ENCODE measurements at regions not wholly inside any gene's neighbourhood (a gene's known extent, or its start where the extent isn't known, plus 50 kb on each side); places are given as distances from the start of the nearest gene placed in this dataset.

DNA sequence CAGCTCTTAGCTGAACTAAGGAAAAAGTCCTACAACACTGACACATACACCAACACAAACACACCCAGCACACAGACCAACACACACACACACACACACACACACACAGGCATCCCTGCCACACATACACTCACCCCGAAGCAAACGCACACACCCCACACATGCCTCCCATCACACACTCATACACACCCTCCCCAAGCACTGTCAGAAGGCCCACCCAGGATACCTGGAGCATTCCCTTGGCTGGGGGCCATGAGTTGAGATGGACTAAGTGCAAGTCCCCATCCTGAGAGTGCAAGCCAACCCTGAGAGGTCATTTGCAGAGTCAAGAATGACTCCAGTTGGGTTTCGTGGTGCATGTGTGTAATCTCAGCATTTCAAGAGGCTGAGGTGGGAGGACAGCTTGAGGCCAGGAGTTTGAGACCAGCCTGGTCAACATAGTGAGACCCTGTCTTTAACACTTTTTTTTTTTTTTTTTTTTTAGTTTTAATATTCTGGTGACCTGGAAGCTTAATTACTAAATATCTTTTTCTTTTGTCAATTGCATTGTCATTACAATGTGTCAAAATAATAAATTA lies 117.3 kb downstream of the RHOU start:
- 94% methylated on average over 3 of the region's 3 CpGs for WGBS (ENCODE audit: insufficient coverage, low coverage, low lambda C conversion rate, missing lambda C conversion rate)
- DNase-seq: no peak
- Histone ChIP-seq H3K4me1 (peaks cover 0 to 18% (median 5%) of the 10 kb centered on the region in 4 donors), H3K27me3 (no peaks in the 10 kb centered on the region), H3K27ac (no peak overlapping the region), H3K4me3 (no peak overlapping the region), H3K36me3 (no peaks in the 10 kb centered on the region), H3K9me3 (no peaks in the 10 kb centered on the region)
- intact Hi-C loops (cut with DNase I): no loop called here
- no peak for ATAC-seq
- TF ChIP-seq, protein P1, sequence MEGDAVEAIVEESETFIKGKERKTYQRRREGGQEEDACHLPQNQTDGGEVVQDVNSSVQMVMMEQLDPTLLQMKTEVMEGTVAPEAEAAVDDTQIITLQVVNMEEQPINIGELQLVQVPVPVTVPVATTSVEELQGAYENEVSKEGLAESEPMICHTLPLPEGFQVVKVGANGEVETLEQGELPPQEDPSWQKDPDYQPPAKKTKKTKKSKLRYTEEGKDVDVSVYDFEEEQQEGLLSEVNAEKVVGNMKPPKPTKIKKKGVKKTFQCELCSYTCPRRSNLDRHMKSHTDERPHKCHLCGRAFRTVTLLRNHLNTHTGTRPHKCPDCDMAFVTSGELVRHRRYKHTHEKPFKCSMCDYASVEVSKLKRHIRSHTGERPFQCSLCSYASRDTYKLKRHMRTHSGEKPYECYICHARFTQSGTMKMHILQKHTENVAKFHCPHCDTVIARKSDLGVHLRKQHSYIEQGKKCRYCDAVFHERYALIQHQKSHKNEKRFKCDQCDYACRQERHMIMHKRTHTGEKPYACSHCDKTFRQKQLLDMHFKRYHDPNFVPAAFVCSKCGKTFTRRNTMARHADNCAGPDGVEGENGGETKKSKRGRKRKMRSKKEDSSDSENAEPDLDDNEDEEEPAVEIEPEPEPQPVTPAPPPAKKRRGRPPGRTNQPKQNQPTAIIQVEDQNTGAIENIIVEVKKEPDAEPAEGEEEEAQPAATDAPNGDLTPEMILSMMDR (IDR thresholded peaks at IDR 0.05): no peak
- no peak for TF ChIP-seq POLR2A (IDR thresholded peaks at IDR 0.05)

DNA sequence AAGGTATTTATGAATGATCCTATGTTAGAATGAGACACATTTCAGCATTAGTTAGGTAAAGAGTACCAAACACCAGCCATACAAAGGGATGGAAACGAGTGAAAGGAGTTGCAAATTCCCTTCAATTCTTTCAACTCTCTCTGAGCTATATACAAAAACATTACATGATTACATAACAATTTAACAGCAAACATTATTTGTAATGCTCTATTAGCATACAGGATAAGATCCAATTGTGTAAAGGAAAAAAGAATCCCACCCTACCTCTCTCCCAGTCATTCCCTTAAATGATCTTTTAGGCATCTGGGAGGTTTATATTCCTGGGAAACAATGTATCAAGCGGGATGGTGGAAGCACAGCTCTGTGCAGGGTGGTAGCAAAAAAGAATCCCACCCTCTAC lies 117.9 kb downstream of the RHOU start:
- Histone ChIP-seq H3K36me3 (no peaks in the 10 kb centered on the region), H3K4me3 (no peak overlapping the region), H3K4me1 (peaks cover 0 to 18% (median 7%) of the 10 kb centered on the region in 4 donors), H3K9me3 (no peaks in the 10 kb centered on the region), H3K27ac (no peak overlapping the region), H3K27me3 (no peaks in the 10 kb centered on the region)
- DNase-seq (no peak), ATAC-seq (no peak)
- TF ChIP-seq POLR2A (IDR thresholded peaks at IDR 0.05): no peak
- TF ChIP-seq, protein P1 (IDR thresholded peaks at IDR 0.05): no peak
- intact Hi-C loops (cut with DNase I): no loop called here
- 83% methylated on average over 2 of the region's 2 CpGs for WGBS (ENCODE audit: insufficient coverage, low coverage, low lambda C conversion rate, missing lambda C conversion rate)

DNA sequence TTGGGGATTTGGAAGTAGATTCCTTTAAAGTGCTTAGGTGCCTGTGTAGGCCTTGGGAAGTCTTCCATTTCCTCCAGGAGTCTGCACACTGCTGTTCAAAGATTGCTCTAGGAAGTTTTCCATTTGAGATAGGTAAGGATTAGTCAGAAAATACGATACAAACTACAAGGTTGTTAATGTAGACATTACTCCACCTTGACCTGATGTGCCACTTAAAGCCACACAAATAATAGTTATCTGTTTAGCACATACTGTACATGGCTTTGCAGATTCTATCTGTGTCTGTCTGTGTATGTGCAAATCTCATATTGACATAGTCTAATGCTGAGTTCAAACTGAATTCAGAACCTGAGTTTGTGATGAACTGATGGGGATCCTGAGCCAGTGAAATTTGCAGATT lies 118.4 kb downstream of the RHOU start:
- Histone ChIP-seq H3K9me3 (no peaks in the 10 kb centered on the region), H3K27me3 (no peaks in the 10 kb centered on the region), H3K27ac (no peak overlapping the region), H3K4me1 (peaks cover 0 to 16% (median 7%) of the 10 kb centered on the region in 4 donors), H3K4me3 (no peak overlapping the region), H3K36me3 (no peaks in the 10 kb centered on the region)
- ATAC-seq (no peak), DNase-seq (no peak)
- intact Hi-C loops (cut with DNase I): no loop called here
- no peak for TF ChIP-seq POLR2A (IDR thresholded peaks at IDR 0.05)
- TF ChIP-seq, protein P1 (IDR thresholded peaks at IDR 0.05): no peak
- 83% methylated on average over 1 of the region's 1 CpG for whole genome bisulfite sequencing (ENCODE audit: insufficient coverage, low coverage, low lambda C conversion rate, missing lambda C conversion rate)

DNA sequence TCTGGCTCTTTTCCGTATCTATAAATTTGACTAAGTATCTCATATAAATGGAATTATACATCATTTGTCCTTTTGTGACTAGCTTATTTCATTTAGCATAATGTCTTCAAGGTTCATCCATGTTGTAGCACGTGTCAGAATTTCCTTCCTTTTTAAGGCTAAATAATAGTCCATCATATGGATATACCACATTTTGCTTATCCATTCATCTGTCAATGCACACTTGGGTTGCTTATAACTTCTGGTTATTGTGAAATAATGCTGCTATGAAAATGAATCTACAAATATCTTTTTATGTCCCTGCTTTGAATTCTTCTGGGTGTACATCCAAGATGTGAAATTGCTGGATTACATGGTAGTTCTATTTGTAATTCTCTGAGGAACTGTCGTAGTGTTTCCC lies 119.6 kb downstream of the RHOU start:
- ATAC-seq (no peak), DNase-seq (no peak)
- intact Hi-C loops (cut with DNase I): no loop called here
- TF ChIP-seq, protein P1 (IDR thresholded peaks at IDR 0.05): no peak
- TF ChIP-seq POLR2A (IDR thresholded peaks at IDR 0.05): no peak
- Histone ChIP-seq H3K27ac (no peak overlapping the region), H3K36me3 (no peaks in the 10 kb centered on the region), H3K4me3 (no peak overlapping the region), H3K9me3 (no peaks in the 10 kb centered on the region), H3K4me1 (peaks cover 0 to 7% (median 2%) of the 10 kb centered on the region in 4 donors), H3K27me3 (no peaks in the 10 kb centered on the region)
- 96% methylated on average over 3 of the region's 3 CpGs for WGBS (ENCODE audit: insufficient coverage, low coverage, low lambda C conversion rate, missing lambda C conversion rate)

DNA sequence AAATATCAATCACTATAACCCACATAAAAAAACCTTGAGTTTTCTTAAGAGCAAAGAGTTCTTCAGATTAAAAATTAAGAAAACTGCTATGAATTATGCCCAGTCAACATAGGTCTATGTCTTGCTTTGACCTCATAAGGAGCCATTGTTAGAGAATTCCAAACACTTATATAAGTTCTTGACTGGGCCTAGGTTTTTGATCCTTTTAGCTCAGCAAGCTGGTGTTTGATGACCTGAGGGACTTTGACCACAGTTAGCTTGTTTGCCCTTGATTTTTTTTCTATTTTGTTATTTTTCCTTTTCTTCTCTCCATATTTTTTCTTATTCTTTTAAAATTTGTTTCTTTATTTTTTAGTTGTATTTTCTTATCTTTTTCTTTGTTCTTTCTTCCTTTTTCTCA lies 122.3 kb downstream of the RHOU start:
- Histone ChIP-seq H3K4me1 (peaks cover 0 to 20% (median 9%) of the 10 kb centered on the region in 4 donors), H3K27me3 (no peaks in the 10 kb centered on the region), H3K9me3 (no peaks in the 10 kb centered on the region), H3K4me3 (no peak overlapping the region), H3K36me3 (no peaks in the 10 kb centered on the region), H3K27ac (no peak overlapping the region)
- ATAC-seq (peak in 2 of 4 donors; percentile 35 to 56), DNase-seq (no peak)
- TF ChIP-seq POLR2A (IDR thresholded peaks at IDR 0.05): no peak
- TF ChIP-seq, protein P1 (IDR thresholded peaks at IDR 0.05): no peak
- intact Hi-C loops (cut with DNase I): no loop called here

Measured in right lobe of liver (tissue), 6 donors.